Neural progenitor cell (in vitro differentiated cells): ENCODE measurements at regions not wholly inside any gene's neighbourhood (a gene's known extent, or its start where the extent isn't known, plus 50 kb on each side); places are given as distances from the start of the nearest gene placed in this dataset.

Source experiments
- CTCF ChIP-seq: fragments of 200-600 bp; sonication (generic); IDR thresholded peaks from 2 replicates; pipeline ENCODE4 v1.5.1; 2017; ENCODE audit warnings: antibody characterized with exemption, mild to moderate bottlenecking
- EZH2 ChIP-seq: fragments of 200-600 bp; sonication (generic); IDR thresholded peaks from 2 replicates; pipeline ENCODE4 v1.6.1; 2017; ENCODE audit warnings: antibody characterized with exemption, mild to moderate bottlenecking, moderate library complexity

- TF ChIP-seq CTCF, result no peak
- no peak for TF ChIP-seq EZH2
Observed at GRCh38 chr4:107156443-107156842, 120.3 kb upstream of the DKK2 start.
